HepG2 (cell line): ENCODE measurements at regions not wholly inside any gene's neighbourhood (a gene's known extent, or its start where the extent isn't known, plus 50 kb on each side); places are given as distances from the start of the nearest gene placed in this dataset.

Experiments
- ATAC-seq: fragments of 200-7000 bp; cut with Tn5 transposase; 3 replicates; pipeline ENCODE4 v1.9.1; 2020; ENCODE audit warnings: mild to moderate bottlenecking, moderate library complexity
- BruUV-seq: library from RNA; stranded (reverse); fragments of 400-500 nt; replicated peaks from 2 replicates; lab custom pipeline; 2021; lab: Mats Ljungman, UMichigan
- CTCF ChIA-PET: fragments of 300-600 bp; formaldehyde crosslinking; extraction: SDS; loops from one replicate; lab custom pipeline; 2021; ENCODE audit warnings: low total read pairs, inconsistent platforms, low intra/inter-chr PET ratio; lab: Yijun Ruan, JAX
- POLR2A ChIA-PET: fragments of 350-600 bp; sonication (Branson Sonifier 250); formaldehyde crosslinking; loops from one replicate; lab custom pipeline; 2020; ENCODE audit warnings: antibody characterized with exemption, inconsistent platforms; lab: Yijun Ruan, JAX
- DNase-seq: peaks from one replicate; pipeline ENCODE4 v3.0.0-alpha.2; 2015; ENCODE audit warnings: low spot score
- FAIRE-seq: peaks from 3 replicates; lab custom pipeline; 2011; peaks lifted over from hg19 to GRCh38; lab: Jason Lieb, UNC
- H2AFZ ChIP-seq: one replicate; pipeline ENCODE4 v1.6.1; 2011; ENCODE audit warnings: low read length, inconsistent platforms
- H3K27ac ChIP-seq: fragments of 300-600 bp; 3 replicates; pipeline ENCODE4 v1.8.0; 2011; ENCODE audit warnings: mixed run types, mild to moderate bottlenecking, mixed read lengths, low read length, inconsistent platforms; ENCODE audit not compliant: insufficient read depth; ENCODE audit errors: extremely low read length
- H3K27me3 ChIP-seq, 2 experiments: fragments of 200-600 bp in 1 of 2; 2 replicates in 1 of 2; 3 replicates in 1 of 2; pipeline versions ENCODE4 v1.6.0 to v1.8.0; 2011; ENCODE audit warnings: low read length in 2 of 2, mild to moderate bottlenecking in 2 of 2, moderate library complexity in 2 of 2, inconsistent platforms in 1 of 2; ENCODE audit not compliant: insufficient read depth in 2 of 2, control insufficient read depth in 1 of 2
- H3K36me3 ChIP-seq, 2 experiments: fragments of 200-600 bp in 1 of 2; replicated peaks in 1 of 2; 2 replicates in 1 of 2; 3 replicates in 1 of 2; pipeline versions ENCODE4 v1.5.1 to v1.8.0; 2011; ENCODE audit warnings: low read length in 2 of 2, inconsistent platforms in 1 of 2; ENCODE audit not compliant: insufficient read depth in 2 of 2, control insufficient read depth in 1 of 2
- H3K4me1 ChIP-seq: 2 replicates; pipeline ENCODE4 v1.5.1; 2012; ENCODE audit warnings: low read length, inconsistent platforms; ENCODE audit not compliant: insufficient read depth
- H3K4me2 ChIP-seq: 2 replicates; pipeline ENCODE4 v1.6.0; 2011; ENCODE audit warnings: low read depth, low read length, inconsistent platforms
- H3K4me3 ChIP-seq, 3 experiments: fragments of 200-600 bp in 1 of 3; sonication (generic), shearing (Covaris generic) in 1 of 3; replicated peaks in 1 of 3; 2 replicates each; pipeline ENCODE4 v1.5.1; 2011 to 2016; ENCODE audit warnings: low read length in 3 of 3, inconsistent platforms in 2 of 3, low read depth in 2 of 3, mild to moderate bottlenecking in 2 of 3, control low read depth in 1 of 3, mixed read lengths in 1 of 3; ENCODE audit not compliant: insufficient read depth in 1 of 3
- H3K79me2 ChIP-seq: one replicate; pipeline ENCODE4 v1.6.1; 2011; ENCODE audit warnings: low read length, inconsistent platforms; ENCODE audit not compliant: insufficient read depth
- H3K9ac ChIP-seq: 2 replicates; pipeline ENCODE4 v1.6.0; 2011; ENCODE audit warnings: mild to moderate bottlenecking, low read depth, low read length, inconsistent platforms; ENCODE audit not compliant: insufficient read depth
- H3K9me3 ChIP-seq: 2 replicates; pipeline ENCODE4 v1.5.1; 2012; ENCODE audit warnings: mild to moderate bottlenecking, low read length
- H4K20me1 ChIP-seq: 2 replicates; pipeline ENCODE4 v1.6.0; 2011; ENCODE audit warnings: inconsistent platforms, mild to moderate bottlenecking, low read length, moderate library complexity; ENCODE audit not compliant: insufficient read depth
- AFF4 ChIP-seq: sonication (generic); formaldehyde crosslinking; IDR thresholded peaks from 2 replicates; pipeline ENCODE4 v1.4.0; 2020; ENCODE audit warnings: missing genetic modification reagents
- ATF3 ChIP-seq: sonication (generic); formaldehyde crosslinking; IDR thresholded peaks from 2 replicates; pipeline ENCODE4 v1.4.0; 2020; ENCODE audit warnings: missing genetic modification reagents
- CREM ChIP-seq, 2 experiments: sonication (generic) in 1 of 2; formaldehyde crosslinking in 1 of 2; IDR thresholded peaks; 2 replicates each; pipeline versions ENCODE4 v1.4.0 to v1.6.1; 2016 to 2020; ENCODE audit warnings: antibody characterized with exemption in 1 of 2, mild to moderate bottlenecking in 1 of 2, missing genetic modification reagents in 1 of 2
- CSRNP1 ChIP-seq: sonication (generic); formaldehyde crosslinking; IDR thresholded peaks from 2 replicates; pipeline ENCODE4 v1.8.1; 2023; ENCODE audit warnings: mild to moderate bottlenecking, missing genetic modification reagents
- KLF15 ChIP-seq: sonication (generic); formaldehyde crosslinking; IDR thresholded peaks from 2 replicates; pipeline ENCODE4 v1.8.1; 2023; ENCODE audit warnings: borderline replicate concordance, mild to moderate bottlenecking, inconsistent platforms, missing genetic modification reagents, mixed read lengths
- NR3C1 ChIP-seq: sonication (generic); formaldehyde crosslinking; IDR thresholded peaks from 2 replicates; pipeline ENCODE4 v1.4.0; 2020; ENCODE audit warnings: missing genetic modification reagents
- PRDM10 ChIP-seq: sonication (generic); formaldehyde crosslinking; IDR thresholded peaks from 2 replicates; pipeline ENCODE4 v1.4.0; 2020; ENCODE audit warnings: low read depth, missing genetic modification reagents
- RBM22 ChIP-seq: fragments of 200-400 bp; formaldehyde crosslinking; optimal IDR thresholded peaks from 2 replicates; pipeline ENCODE3; 2017; ENCODE audit warnings: mild to moderate bottlenecking, low read length, moderate library complexity
- RFXANK ChIP-seq: IDR thresholded peaks from 2 replicates; pipeline ENCODE4 v1.6.1; 2016
- TOE1 ChIP-seq: sonication (generic); formaldehyde crosslinking; IDR thresholded peaks from 2 replicates; pipeline ENCODE4 v1.4.0; 2020; ENCODE audit warnings: mild to moderate bottlenecking, missing genetic modification reagents
- ZBTB7B ChIP-seq: sonication (generic); formaldehyde crosslinking; IDR thresholded peaks from 2 replicates; pipeline ENCODE4 v1.4.0; 2020; ENCODE audit warnings: missing genetic modification reagents
- ZNF547 ChIP-seq: sonication (generic); formaldehyde crosslinking; IDR thresholded peaks from 2 replicates; pipeline ENCODE4 v1.5.1; 2020; ENCODE audit warnings: mild to moderate bottlenecking, missing genetic modification reagents
- ZNF556 ChIP-seq: sonication (generic); formaldehyde crosslinking; IDR thresholded peaks from 2 replicates; pipeline ENCODE4 v1.4.0; 2020; ENCODE audit warnings: mild to moderate bottlenecking, missing genetic modification reagents, borderline replicate concordance
- ZNF784 ChIP-seq: sonication (generic); formaldehyde crosslinking; IDR thresholded peaks from 2 replicates; pipeline ENCODE4 v1.5.1; 2020; ENCODE audit warnings: missing genetic modification reagents, mild to moderate bottlenecking, borderline replicate concordance
- ZNF878 ChIP-seq: sonication (generic); formaldehyde crosslinking; IDR thresholded peaks from 2 replicates; pipeline ENCODE4 v1.8.1; 2023; ENCODE audit warnings: mild to moderate bottlenecking, missing genetic modification reagents, moderate library complexity
- WGBS: methylation state at CpG from one replicate; pipeline ENCODE4 v1.1.6; 2017; ENCODE audit warnings: low lambda C conversion rate; 5-methylcytosine and 5-hydroxymethylcytosine counted together
- in situ Hi-C: cut with HindIII; loops from 2 replicates; pipeline ENCODE4 v1.10.0; 2017; ENCODE audit warnings: low pct_unique_long_range_greater_than_20kb; ENCODE audit not compliant: extremely low pct_ligation_motif_present
- intact Hi-C: fragments of 100-400 bp; cut with micrococcal nuclease; formaldehyde crosslinking; loops from one replicate; pipeline ENCODE4 v1.10.0; 2022; ENCODE audit not compliant: unreplicated experiment

- no peaks in the 10 kb centered on the region for H3K36me3 ChIP-seq
- no peaks in the 10 kb centered on the region for H3K27me3 ChIP-seq
- ChIA-PET CTCF (no interaction called here), POLR2A (no interaction called here)
- BruUV-seq, result no TSS peak
- H2AFZ ChIP-seq, result no peak overlapping the region
- H3K4me3 ChIP-seq, result no peak overlapping the region
- no peaks in the 10 kb centered on the region for H3K79me2 ChIP-seq
- peaks cover 58% of the 10 kb centered on the region for H3K9me3 ChIP-seq
- no peak overlapping the region for H3K4me2 ChIP-seq
- no peak for ATAC-seq
- H3K4me1 ChIP-seq, result no peaks in the 10 kb centered on the region
- intact Hi-C loops (no loop called here), in situ Hi-C loops (no loop called here)
- H3K27ac ChIP-seq, result no peak overlapping the region
- DNase-seq, result no peak
- 3% methylated on average over 3 of the region's 3 CpGs for whole genome bisulfite sequencing
- no peaks in the 10 kb centered on the region for H4K20me1 ChIP-seq
- H3K9ac ChIP-seq, result no peak overlapping the region
- no peak for FAIRE-seq
- TF ChIP-seq KLF15 (CRISPR knock-in tag) (no peak), RBM22 (no peak), CSRNP1 (CRISPR knock-in tag) (no peak), ZNF878 (CRISPR knock-in tag) (no peak), CREM (IDR thresholded peaks at IDR 0.05) (no peak), CREM (CRISPR knock-in tag; IDR thresholded peaks at IDR 0.05) (no peak), AFF4 (CRISPR knock-in tag) (no peak), TOE1 (CRISPR knock-in tag) (no peak), ZNF784 (no peak), PRDM10 (no peak), ZNF556 (CRISPR knock-in tag) (no peak), ZBTB7B (CRISPR knock-in tag) (no peak), RFXANK (no peak), ZNF547 (no peak), ATF3 (CRISPR knock-in tag) (no peak), NR3C1 (CRISPR knock-in tag) (no peak)
Measured at GRCh38 chr14:85154714-85155113, 375.2 kb upstream of the FLRT2 start.
